SU-DHL-6 (cell line): ENCODE measurements at regions not wholly inside any gene's neighbourhood (a gene's known extent, or its start where the extent isn't known, plus 50 kb on each side); places are given as distances from the start of the nearest gene placed in this dataset.

ENCODE experiments used
- CTCF ChIP-seq: fragments of 200-600 bp; sonication (generic); IDR thresholded peaks from one replicate; pipeline ENCODE4 v1.5.1; 2017; ENCODE audit warnings: antibody characterized with exemption, mild to moderate bottlenecking, low read length, moderate library complexity; ENCODE audit not compliant: insufficient read depth, poor library complexity, severe bottlenecking
- EZH2phosphoT487 ChIP-seq: fragments of 200-600 bp; sonication (generic), shearing (Covaris generic); conservative IDR thresholded peaks from 2 replicates; pipeline ENCODE4 v1.6.1; 2018; ENCODE audit warnings: mild to moderate bottlenecking, antibody characterized with exemption, low read length, moderate library complexity, mixed read lengths

GRCh38 chr15:66956672-66957430, 108.6 kb upstream of the SMAD3 start:
- no peak for TF ChIP-seq CTCF
- no peak for TF ChIP-seq EZH2phosphoT487
